Karpas-422 (cell line): ENCODE measurements at regions not wholly inside any gene's neighbourhood (a gene's known extent, or its start where the extent isn't known, plus 50 kb on each side); places are given as distances from the start of the nearest gene placed in this dataset.

ENCODE experiments used
- DNase-seq: peaks from one replicate; pipeline ENCODE4 v3.0.0-alpha.2; 2015
- H2AFZ ChIP-seq: fragments of 200-600 bp; sonication (generic); 2 replicates; pipeline ENCODE4 v1.6.1; 2014; ENCODE audit warnings: antibody characterized with exemption, low read length, mixed read lengths
- H3K27ac ChIP-seq: fragments of 200-600 bp; sonication (generic); 2 replicates; pipeline ENCODE4 v1.5.1; 2014; ENCODE audit warnings: mild to moderate bottlenecking, low read length, moderate library complexity
- H3K27me3 ChIP-seq: fragments of 200-600 bp; sonication (generic); 2 replicates; pipeline ENCODE4 v1.6.1; 2014; ENCODE audit warnings: low read length, mixed read lengths
- H3K36me3 ChIP-seq: fragments of 200-600 bp; sonication (generic); 2 replicates; pipeline ENCODE4 v1.6.1; 2014; ENCODE audit warnings: low read length, mixed read lengths; ENCODE audit not compliant: insufficient read depth
- H3K4me1 ChIP-seq: fragments of 200-600 bp; sonication (generic); 2 replicates; pipeline ENCODE4 v1.6.1; 2014; ENCODE audit warnings: mild to moderate bottlenecking, low read length, mixed read lengths
- H3K4me2 ChIP-seq: fragments of 200-600 bp; sonication (generic); 2 replicates; pipeline ENCODE4 v1.6.1; 2014; ENCODE audit warnings: low read length, low read depth, mild to moderate bottlenecking; ENCODE audit not compliant: poor library complexity, severe bottlenecking
- H3K4me3 ChIP-seq: fragments of 200-600 bp; sonication (generic); 2 replicates; pipeline ENCODE4 v1.5.1; 2014; ENCODE audit warnings: mild to moderate bottlenecking, antibody characterized with exemption, low read length, mixed read lengths
- H3K79me2 ChIP-seq: fragments of 200-600 bp; sonication (generic); 2 replicates; pipeline ENCODE4 v1.6.1; 2014; ENCODE audit warnings: mild to moderate bottlenecking, low read length, mixed read lengths
- H3K9ac ChIP-seq: fragments of 200-600 bp; sonication (generic); 2 replicates; pipeline ENCODE4 v1.6.0; 2014; ENCODE audit warnings: low read length
- H3K9me2 ChIP-seq: fragments of 200-600 bp; sonication (generic), shearing (Covaris generic); replicated peaks from 2 replicates; pipeline ENCODE4 v1.6.0; 2014; ENCODE audit warnings: mild to moderate bottlenecking, low read length, moderate library complexity; ENCODE audit not compliant: insufficient read depth
- H3K9me3 ChIP-seq: fragments of 300-700, 200-600 bp; sonication (generic); 2 replicates; pipeline ENCODE4 v1.6.1; 2014; ENCODE audit warnings: low read length, mixed read lengths
- H4K20me1 ChIP-seq: fragments of 200-600 bp; sonication (generic); 2 replicates; pipeline ENCODE4 v1.6.1; 2014; ENCODE audit warnings: mild to moderate bottlenecking, antibody characterized with exemption, low read length, low read depth; ENCODE audit not compliant: insufficient read depth

GRCh38 chr5:118441956-118442355 is 546.4 kb downstream of the DTWD2 start:
- H4K20me1 ChIP-seq = no peaks in the 10 kb centered on the region
- H3K79me2 ChIP-seq = no peaks in the 10 kb centered on the region
- no peaks in the 10 kb centered on the region for H3K9me2 ChIP-seq
- H3K27me3 ChIP-seq = no peaks in the 10 kb centered on the region
- H2AFZ ChIP-seq = no peak overlapping the region
- no peaks in the 10 kb centered on the region for H3K36me3 ChIP-seq
- H3K4me1 ChIP-seq = no peaks in the 10 kb centered on the region
- no peak overlapping the region for H3K9ac ChIP-seq
- H3K9me3 ChIP-seq = no peaks in the 10 kb centered on the region
- H3K4me2 ChIP-seq = no peak overlapping the region
- no peak overlapping the region for H3K4me3 ChIP-seq
- DNase-seq = no peak
- H3K27ac ChIP-seq = no peak overlapping the region

- no peak overlapping the region for H3K9ac ChIP-seq
- H4K20me1 ChIP-seq = no peaks in the 10 kb centered on the region
- no peak for DNase-seq
- H3K4me1 ChIP-seq = no peaks in the 10 kb centered on the region
- no peaks in the 10 kb centered on the region for H3K9me2 ChIP-seq
- H3K4me3 ChIP-seq = no peak overlapping the region
- no peak overlapping the region for H2AFZ ChIP-seq
- no peak overlapping the region for H3K4me2 ChIP-seq
- H3K27ac ChIP-seq = no peak overlapping the region
- H3K79me2 ChIP-seq = no peaks in the 10 kb centered on the region
- no peaks in the 10 kb centered on the region for H3K36me3 ChIP-seq
- no peaks in the 10 kb centered on the region for H3K27me3 ChIP-seq
- no peaks in the 10 kb centered on the region for H3K9me3 ChIP-seq
Measured at GRCh38 chr5:118441034-118441433, 547.3 kb downstream of the DTWD2 start.

GRCh38 chr5:118440496-118440895 is 547.9 kb downstream of the DTWD2 start:
- H3K27me3 ChIP-seq = no peaks in the 10 kb centered on the region
- no peak overlapping the region for H2AFZ ChIP-seq
- no peaks in the 10 kb centered on the region for H3K9me3 ChIP-seq
- no peaks in the 10 kb centered on the region for H3K79me2 ChIP-seq
- no peaks in the 10 kb centered on the region for H3K36me3 ChIP-seq
- H3K4me2 ChIP-seq = no peak overlapping the region
- H4K20me1 ChIP-seq = no peaks in the 10 kb centered on the region
- no peaks in the 10 kb centered on the region for H3K9me2 ChIP-seq
- DNase-seq = no peak
- no peak overlapping the region for H3K27ac ChIP-seq
- H3K9ac ChIP-seq = no peak overlapping the region
- H3K4me1 ChIP-seq = no peaks in the 10 kb centered on the region
- no peak overlapping the region for H3K4me3 ChIP-seq

- DNase-seq = no peak
- Histone ChIP-seq H3K9me2 (no peaks in the 10 kb centered on the region), H3K9ac (no peak overlapping the region), H3K9me3 (no peaks in the 10 kb centered on the region), H2AFZ (no peak overlapping the region), H3K4me3 (no peak overlapping the region), H3K27me3 (no peaks in the 10 kb centered on the region), H3K79me2 (no peaks in the 10 kb centered on the region), H4K20me1 (no peaks in the 10 kb centered on the region), H3K36me3 (no peaks in the 10 kb centered on the region), H3K27ac (no peak overlapping the region), H3K4me2 (no peak overlapping the region), H3K4me1 (no peaks in the 10 kb centered on the region)
Measured at GRCh38 chr5:118439831-118440230, 548.5 kb downstream of the DTWD2 start.

GRCh38 chr5:118435131-118435530 is 553.2 kb downstream of the DTWD2 start:
- no peaks in the 10 kb centered on the region for H3K27me3 ChIP-seq
- no peaks in the 10 kb centered on the region for H3K4me1 ChIP-seq
- no peak overlapping the region for H2AFZ ChIP-seq
- no peak for DNase-seq
- H3K36me3 ChIP-seq = no peaks in the 10 kb centered on the region
- no peak overlapping the region for H3K4me3 ChIP-seq
- no peak overlapping the region for H3K27ac ChIP-seq
- no peak overlapping the region for H3K9ac ChIP-seq
- no peaks in the 10 kb centered on the region for H4K20me1 ChIP-seq
- no peaks in the 10 kb centered on the region for H3K79me2 ChIP-seq
- no peak overlapping the region for H3K4me2 ChIP-seq
- no peaks in the 10 kb centered on the region for H3K9me2 ChIP-seq
- H3K9me3 ChIP-seq = no peaks in the 10 kb centered on the region

GRCh38 chr5:118434522-118434921 is 553.8 kb downstream of the DTWD2 start:
- no peaks in the 10 kb centered on the region for H3K79me2 ChIP-seq
- no peaks in the 10 kb centered on the region for H3K9me2 ChIP-seq
- H3K9me3 ChIP-seq = no peaks in the 10 kb centered on the region
- H2AFZ ChIP-seq = no peak overlapping the region
- no peaks in the 10 kb centered on the region for H4K20me1 ChIP-seq
- H3K27me3 ChIP-seq = no peaks in the 10 kb centered on the region
- no peak overlapping the region for H3K4me2 ChIP-seq
- H3K4me1 ChIP-seq = no peaks in the 10 kb centered on the region
- no peaks in the 10 kb centered on the region for H3K36me3 ChIP-seq
- no peak overlapping the region for H3K9ac ChIP-seq
- no peak for DNase-seq
- no peak overlapping the region for H3K27ac ChIP-seq
- no peak overlapping the region for H3K4me3 ChIP-seq

- H3K79me2 ChIP-seq = no peaks in the 10 kb centered on the region
- no peak overlapping the region for H3K9ac ChIP-seq
Measured at GRCh38 chr5:118430076-118430475, 558.3 kb downstream of the DTWD2 start.

GRCh38 chr5:118407958-118408357 is 580.4 kb downstream of the DTWD2 start:
- no peak overlapping the region for H2AFZ ChIP-seq

More at GRCh38 chr5:118430076-118430475, 558.3 kb downstream of the DTWD2 start:
- Histone ChIP-seq H3K4me1 (no peaks in the 10 kb centered on the region), H3K27ac (no peak overlapping the region), H3K4me3 (no peak overlapping the region), H2AFZ (no peak overlapping the region), H3K9me3 (no peaks in the 10 kb centered on the region), H4K20me1 (no peaks in the 10 kb centered on the region), H3K27me3 (no peaks in the 10 kb centered on the region), H3K4me2 (no peak overlapping the region), H3K9me2 (no peaks in the 10 kb centered on the region), H3K36me3 (no peaks in the 10 kb centered on the region)
- DNase-seq = no peak

GRCh38 chr5:118405650-118406061 is 582.7 kb downstream of the DTWD2 start:
- Histone ChIP-seq H3K79me2 (no peaks in the 10 kb centered on the region), H3K4me1 (no peaks in the 10 kb centered on the region), H4K20me1 (no peaks in the 10 kb centered on the region), H3K27ac (no peak overlapping the region), H2AFZ (no peak overlapping the region), H3K4me2 (no peak overlapping the region), H3K27me3 (no peaks in the 10 kb centered on the region), H3K4me3 (no peak overlapping the region), H3K9me2 (no peaks in the 10 kb centered on the region), H3K9ac (no peak overlapping the region), H3K36me3 (no peaks in the 10 kb centered on the region), H3K9me3 (no peaks in the 10 kb centered on the region; the same call in 1 of the 2 replicates)
- DNase-seq = no peak

More at GRCh38 chr5:118407958-118408357, 580.4 kb downstream of the DTWD2 start:
- no peaks in the 10 kb centered on the region for H3K9me3 ChIP-seq
- no peak overlapping the region for H3K9ac ChIP-seq
- H3K4me3 ChIP-seq = no peak overlapping the region
- no peak overlapping the region for H3K4me2 ChIP-seq
- no peaks in the 10 kb centered on the region for H4K20me1 ChIP-seq
- H3K9me2 ChIP-seq = no peaks in the 10 kb centered on the region
- no peak for DNase-seq
- H3K27me3 ChIP-seq = no peaks in the 10 kb centered on the region
- H3K79me2 ChIP-seq = no peaks in the 10 kb centered on the region
- H3K4me1 ChIP-seq = no peaks in the 10 kb centered on the region
- no peaks in the 10 kb centered on the region for H3K36me3 ChIP-seq
- no peak overlapping the region for H3K27ac ChIP-seq
